Lung (tissue), 11 donors: ENCODE measurements at regions not wholly inside any gene's neighbourhood (a gene's known extent, or its start where the extent isn't known, plus 50 kb on each side); places are given as distances from the start of the nearest gene placed in this dataset.

Experiments
- ATAC-seq: fragments of 200-7000 bp; cut with Tn5 transposase; one replicate; pipeline ENCODE4 v1.9.1; 2020; ENCODE audit warnings: moderate number of reproducible peaks; ENCODE audit not compliant: insufficient read depth, low FRiP score
- DNase-seq, 3 donors: peaks; one replicate each; pipeline ENCODE4 v3.0.0-alpha.2; 2013 to 2017
- H3K27ac ChIP-seq, 2 donors: one replicate each; pipeline ENCODE4 v1.5.1; 2013; ENCODE audit warnings: mild to moderate bottlenecking in 2 of 2, moderate library complexity in 2 of 2, control low read depth in 1 of 2, inconsistent platforms in 1 of 2, low read depth in 1 of 2, low read length in 1 of 2
- H3K27me3 ChIP-seq, 3 donors: one replicate each; pipeline ENCODE4 v1.5.1; 2013; ENCODE audit warnings: low read length in 2 of 3; ENCODE audit not compliant: control insufficient read depth in 3 of 3, insufficient read depth in 3 of 3
- H3K36me3 ChIP-seq, 4 donors: one replicate each; pipeline ENCODE4 v1.5.1; 2013; ENCODE audit warnings: low read length in 4 of 4, mild to moderate bottlenecking in 1 of 4, moderate library complexity in 1 of 4; ENCODE audit not compliant: control insufficient read depth in 4 of 4, insufficient read depth in 4 of 4
- H3K4me1 ChIP-seq, 5 donors: one replicate each; pipeline ENCODE4 v1.5.1; 2013; ENCODE audit warnings: low read length in 5 of 5, mild to moderate bottlenecking in 2 of 5, moderate library complexity in 1 of 5; ENCODE audit not compliant: control insufficient read depth in 5 of 5, insufficient read depth in 5 of 5
- H3K4me3 ChIP-seq: one replicate; pipeline ENCODE4 v1.5.1; 2013; ENCODE audit warnings: mild to moderate bottlenecking, control low read depth, moderate library complexity
- H3K9ac ChIP-seq, 2 donors: one replicate each; pipeline ENCODE4 v1.5.1; 2013; ENCODE audit warnings: low read length in 2 of 2, control low read depth in 1 of 2; ENCODE audit not compliant: insufficient read depth in 1 of 2
- H3K9me3 ChIP-seq, 4 donors: one replicate each; pipeline ENCODE4 v1.5.1; 2013; ENCODE audit warnings: low read length in 3 of 4, mild to moderate bottlenecking in 1 of 4, moderate library complexity in 1 of 4; ENCODE audit not compliant: control insufficient read depth in 4 of 4, insufficient read depth in 3 of 4
- WGBS, 2 donors: extraction: QIAGEN DNeasy Blood & Tissue Kit; methylation state at CpG; one replicate each; pipeline ENCODE4 v1.1.7; 2013; 5-methylcytosine and 5-hydroxymethylcytosine counted together
- TF ChIP-seq, protein P1 (sequence below): IDR thresholded peaks from 2 replicates; pipeline ENCODE4 v1.5.1; 2012; ENCODE audit warnings: mild to moderate bottlenecking; ENCODE audit errors: control extremely low read depth, extremely low read depth
- donor health status: control.
- donor health status: control.
- donor health status: Bipolar disorder and iron deficiency.
- donor health status: healthy.
- donor health status: DM: yes; HTN: yes; CAD: no.

DNA sequence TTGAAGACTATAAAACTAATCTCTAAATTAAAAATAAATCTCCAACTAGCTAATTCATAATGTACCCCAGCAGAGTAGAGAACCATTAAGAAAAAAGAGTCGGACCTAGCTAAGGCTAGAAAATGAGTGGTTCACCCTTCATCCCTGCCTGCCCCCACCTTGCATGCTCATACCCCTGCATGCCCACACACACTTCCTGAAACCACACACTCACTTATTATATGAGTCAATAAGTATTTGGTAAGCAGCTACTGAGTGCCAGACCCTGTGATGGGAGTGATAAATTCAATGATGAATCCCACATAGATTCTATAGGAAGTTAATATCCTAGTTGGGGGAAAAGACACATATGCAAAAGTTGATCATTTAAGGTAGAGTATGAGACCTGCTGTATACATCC is 152.9 kb upstream of the INHBA start:
- Histone ChIP-seq H3K9me3 (peaks cover 0 to 2% (median 0%) of the 10 kb centered on the region in 4 donors), H3K27me3 (no peaks in the 10 kb centered on the region), H3K36me3 (no peaks in the 10 kb centered on the region), H3K4me1 (no peaks in the 10 kb centered on the region), H3K4me3 (no peak overlapping the region), H3K9ac (no peak overlapping the region), H3K27ac (no peak overlapping the region)
- ATAC-seq (no peak), DNase-seq (no peak)
- TF ChIP-seq, protein P1, sequence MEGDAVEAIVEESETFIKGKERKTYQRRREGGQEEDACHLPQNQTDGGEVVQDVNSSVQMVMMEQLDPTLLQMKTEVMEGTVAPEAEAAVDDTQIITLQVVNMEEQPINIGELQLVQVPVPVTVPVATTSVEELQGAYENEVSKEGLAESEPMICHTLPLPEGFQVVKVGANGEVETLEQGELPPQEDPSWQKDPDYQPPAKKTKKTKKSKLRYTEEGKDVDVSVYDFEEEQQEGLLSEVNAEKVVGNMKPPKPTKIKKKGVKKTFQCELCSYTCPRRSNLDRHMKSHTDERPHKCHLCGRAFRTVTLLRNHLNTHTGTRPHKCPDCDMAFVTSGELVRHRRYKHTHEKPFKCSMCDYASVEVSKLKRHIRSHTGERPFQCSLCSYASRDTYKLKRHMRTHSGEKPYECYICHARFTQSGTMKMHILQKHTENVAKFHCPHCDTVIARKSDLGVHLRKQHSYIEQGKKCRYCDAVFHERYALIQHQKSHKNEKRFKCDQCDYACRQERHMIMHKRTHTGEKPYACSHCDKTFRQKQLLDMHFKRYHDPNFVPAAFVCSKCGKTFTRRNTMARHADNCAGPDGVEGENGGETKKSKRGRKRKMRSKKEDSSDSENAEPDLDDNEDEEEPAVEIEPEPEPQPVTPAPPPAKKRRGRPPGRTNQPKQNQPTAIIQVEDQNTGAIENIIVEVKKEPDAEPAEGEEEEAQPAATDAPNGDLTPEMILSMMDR, result no peak
- WGBS, 2 donors, result 86 to 88% methylated on average over 1 of the region's 1 CpG

DNA sequence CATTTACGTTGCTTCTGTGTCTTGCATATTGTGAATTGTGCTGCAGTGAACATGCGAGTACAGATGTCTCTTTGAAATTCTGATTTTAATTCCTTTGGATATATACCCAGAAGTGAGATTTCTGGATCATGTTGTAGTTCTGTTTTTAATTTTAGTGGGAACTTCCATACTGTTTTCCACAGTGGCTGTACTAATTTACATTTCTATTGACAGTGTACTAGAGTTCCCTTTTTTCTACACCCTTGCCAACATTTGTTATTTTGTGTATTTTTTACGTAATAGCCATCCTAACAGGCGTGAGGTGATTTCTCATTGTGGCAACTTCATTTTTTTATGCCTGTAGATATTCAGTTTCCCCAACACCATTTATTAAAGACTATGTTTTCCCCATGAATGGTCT is 144.7 kb upstream of the INHBA start:
- Histone ChIP-seq H3K27me3 (no peaks in the 10 kb centered on the region), H3K4me1 (no peaks in the 10 kb centered on the region), H3K9me3 (peaks cover 0 to 5% (median under 1%) of the 10 kb centered on the region in 4 donors), H3K9ac (no peak overlapping the region), H3K36me3 (no peaks in the 10 kb centered on the region), H3K27ac (no peak overlapping the region), H3K4me3 (no peak overlapping the region)
- TF ChIP-seq, protein P1, result no peak
- no peak for DNase-seq
- ATAC-seq, result no peak
- 69 to 84% methylated on average over 4 of the region's 4 CpGs for WGBS, 2 donors

DNA sequence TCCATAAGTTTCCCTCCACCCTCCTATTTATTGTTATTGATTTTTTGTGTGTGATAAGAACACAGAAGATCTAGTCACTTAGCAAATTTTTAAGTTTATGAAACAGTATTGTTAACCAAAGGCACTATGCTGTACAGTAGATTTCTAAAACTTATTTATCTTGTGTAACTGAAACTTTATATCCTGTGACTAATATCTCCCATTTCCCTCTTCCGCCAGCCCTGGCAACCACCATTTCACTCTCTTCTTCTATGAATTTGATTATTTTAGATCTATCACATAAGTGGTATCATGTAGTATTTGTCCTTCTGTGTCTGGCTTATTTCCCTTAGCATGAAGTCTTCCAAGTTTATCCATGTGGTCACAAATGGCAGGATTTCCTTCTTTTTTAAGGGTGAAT is 144.3 kb upstream of the INHBA start:
- Histone ChIP-seq H3K9me3 (peaks cover 0 to 5% (median under 1%) of the 10 kb centered on the region in 4 donors), H3K9ac (no peak overlapping the region), H3K27me3 (no peaks in the 10 kb centered on the region), H3K4me3 (no peak overlapping the region), H3K4me1 (no peaks in the 10 kb centered on the region), H3K27ac (no peak overlapping the region), H3K36me3 (no peaks in the 10 kb centered on the region)
- 79 to 85% methylated on average over 1 of the region's 1 CpG for WGBS, 2 donors
- DNase-seq (no peak), ATAC-seq (no peak)
- TF ChIP-seq, protein P1, result no peak

DNA sequence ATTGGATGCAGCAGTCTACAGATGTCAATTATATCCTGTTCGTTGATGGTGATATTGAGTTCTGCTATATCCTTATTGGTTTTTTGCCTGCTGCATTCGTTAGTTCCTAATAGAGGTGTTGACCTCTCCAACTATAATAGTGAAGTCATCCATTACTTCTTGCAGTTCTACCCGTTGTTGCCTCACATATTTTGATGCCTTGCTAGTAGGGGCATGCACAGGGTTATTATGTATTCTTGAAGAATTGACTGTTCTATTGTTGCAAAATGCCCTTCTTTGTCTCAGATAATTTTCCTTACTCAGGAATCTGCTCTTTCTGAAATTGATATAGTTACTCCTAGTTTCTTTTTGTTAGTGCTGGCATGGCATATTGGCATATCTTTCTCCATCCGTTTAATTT is 140.1 kb upstream of the INHBA start:
- Histone ChIP-seq H3K36me3 (no peaks in the 10 kb centered on the region), H3K4me1 (no peaks in the 10 kb centered on the region), H3K27ac (no peak overlapping the region), H3K9ac (no peak overlapping the region), H3K9me3 (peaks cover 0 to 2% (median 0%) of the 10 kb centered on the region in 4 donors), H3K4me3 (no peak overlapping the region), H3K27me3 (no peaks in the 10 kb centered on the region)
- 89 to 99% methylated on average over 4 of the region's 4 CpGs for WGBS, 2 donors
- DNase-seq (no peak), ATAC-seq (no peak)
- TF ChIP-seq, protein P1, result no peak
